Esophagus squamous epithelium (tissue), 5 donors: ENCODE measurements at regions not wholly inside any gene's neighbourhood (a gene's known extent, or its start where the extent isn't known, plus 50 kb on each side); places are given as distances from the start of the nearest gene placed in this dataset.
A peak's percentile ranks its signal among the peaks of the same experiment; 100 is the strongest.

ENCODE experiments used
- DNase-seq: peaks from one replicate; lab custom pipeline; 2025; lab: John Stamatoyannopoulos, UW
- H3K27ac ChIP-seq, 4 donors: fragments of 200-600 bp; sonication (generic); one replicate each; pipeline ENCODE4 v1.5.1; 2016 to 2019; ENCODE audit warnings: mild to moderate bottlenecking in 1 of 4
- H3K27me3 ChIP-seq, 4 donors: fragments of 200-600 bp; sonication (generic); 1 replicate in 3 of 4; 2 replicates in 1 of 4; pipeline versions ENCODE4 v1.5.1 to v1.6.0; 2017 to 2021; ENCODE audit warnings: antibody characterized with exemption in 1 of 4
- H3K36me3 ChIP-seq, 3 donors: fragments of 200-600 bp; sonication (generic); one replicate each; pipeline ENCODE4 v1.5.1; 2016 to 2019
- H3K4me1 ChIP-seq, 3 donors: fragments of 200-600 bp; sonication (generic); one replicate each; pipeline ENCODE4 v1.5.1; 2017 to 2019
- H3K4me3 ChIP-seq, 4 donors: fragments of 200-600 bp; sonication (generic); 1 replicate in 3 of 4; 2 replicates in 1 of 4; pipeline ENCODE4 v1.5.1; 2016 to 2019; ENCODE audit warnings: mild to moderate bottlenecking in 2 of 4, moderate library complexity in 1 of 4
- H3K9me3 ChIP-seq, 3 donors: fragments of 200-600 bp; sonication (generic); one replicate each; pipeline ENCODE4 v1.5.1; 2016 to 2019
- CTCF ChIP-seq, 6 experiments: fragments of 450-650 bp in 4 of 6; fragments of 200-600 bp in 2 of 6; sonication (generic) in 2 of 6; IDR thresholded peaks; one replicate each; pipeline ENCODE4 v1.5.1; 2016 to 2019; ENCODE audit warnings: antibody characterized with exemption in 6 of 6, mild to moderate bottlenecking in 4 of 6, moderate library complexity in 4 of 6
- POLR2A ChIP-seq, 4 donors: fragments of 450-650 bp; IDR thresholded peaks; one replicate each; pipeline ENCODE4 v1.6.1; 2017; ENCODE audit warnings: antibody characterized with exemption in 4 of 4, mild to moderate bottlenecking in 4 of 4, moderate library complexity in 3 of 4
- WGBS, 2 donors: methylation state at CpG; one replicate each; pipeline ENCODE4 v1.1.5; 2018; 5-methylcytosine and 5-hydroxymethylcytosine counted together
- intact Hi-C: fragments of 100-400 bp; cut with DNase I; formaldehyde crosslinking; loops from one replicate; pipeline ENCODE4 v1.15.0; 2022
- donor health status: DM: yes; HTN: yes; CAD: no.

- no peak overlapping the region for H3K27ac ChIP-seq
- intact Hi-C loops: no loop called here
- no peaks in the 10 kb centered on the region for H3K36me3 ChIP-seq
- H3K4me3 ChIP-seq: no peak overlapping the region
- no peak for DNase-seq
- H3K27me3 ChIP-seq: peaks cover 0 to 33% (median 0%) of the 10 kb centered on the region in 4 donors
- no peak for TF ChIP-seq POLR2A (IDR thresholded peaks at IDR 0.05)
- H3K4me1 ChIP-seq: no peaks in the 10 kb centered on the region
- WGBS, 2 donors: 74 to 75% methylated on average over 9 of the region's 9 CpGs
- H3K9me3 ChIP-seq: no peaks in the 10 kb centered on the region
Observed at GRCh38 chr17:56708670-56709410, 115.3 kb downstream of the NOG start.

- Histone ChIP-seq H3K27me3 (peaks cover 0 to 15% (median 0%) of the 10 kb centered on the region in 4 donors), H3K4me1 (no peaks in the 10 kb centered on the region), H3K9me3 (no peaks in the 10 kb centered on the region), H3K4me3 (no peak overlapping the region), H3K36me3 (no peaks in the 10 kb centered on the region), H3K27ac (no peak overlapping the region)
- TF ChIP-seq POLR2A (IDR thresholded peaks at IDR 0.05) (no peak), CTCF (IDR thresholded peaks at IDR 0.05) (no peak)
- intact Hi-C loops: no loop called here
- WGBS, 2 donors: 76 to 79% methylated on average over 6 of the region's 6 CpGs
- no peak for DNase-seq
Observed at GRCh38 chr17:56710986-56711385, 117.5 kb downstream of the NOG start.

- no peaks in the 10 kb centered on the region for H3K9me3 ChIP-seq
- H3K4me1 ChIP-seq: no peaks in the 10 kb centered on the region
- 40 to 50% methylated on average over 3 of the region's 8 CpGs for WGBS, 2 donors
- intact Hi-C loops: loop anchor here (5.0 kb wide), 1 partner anchor 123 kb away; the partner anchor contains the start of gene NOG
- TF ChIP-seq POLR2A (IDR thresholded peaks at IDR 0.05): no peak
- peak; percentile 59 to 83 (median 80) for TF ChIP-seq CTCF (IDR thresholded peaks at IDR 0.05)
- H3K36me3 ChIP-seq: no peaks in the 10 kb centered on the region
- no peak overlapping the region for H3K4me3 ChIP-seq
- no peak overlapping the region for H3K27ac ChIP-seq
- DNase-seq: peak; percentile 15
- peaks cover 0 to 8% (median 0%) of the 10 kb centered on the region in 4 donors for H3K27me3 ChIP-seq
Observed at GRCh38 chr17:56715613-56716357, 117.9 kb downstream of the C17orf67 start.

GRCh38 chr17:56717471-56717870 lies 116.2 kb downstream of the C17orf67 start:
- H3K9me3 ChIP-seq: no peaks in the 10 kb centered on the region
- TF ChIP-seq POLR2A (IDR thresholded peaks at IDR 0.05): no peak
- TF ChIP-seq CTCF (IDR thresholded peaks at IDR 0.05): no peak
- intact Hi-C loops: loop anchor here (5.0 kb wide), 1 partner anchor 125 kb away; the partner anchor contains the start of gene NOG
- no peak overlapping the region for H3K27ac ChIP-seq
- DNase-seq: no peak
- H3K4me3 ChIP-seq: no peak overlapping the region
- no peaks in the 10 kb centered on the region for H3K36me3 ChIP-seq
- H3K27me3 ChIP-seq: peaks cover 0 to 8% (median 0%) of the 10 kb centered on the region in 4 donors
- 59 to 64% methylated on average over 4 of the region's 4 CpGs for WGBS, 2 donors
- no peaks in the 10 kb centered on the region for H3K4me1 ChIP-seq

GRCh38 chr17:56718515-56718914 lies 115.2 kb downstream of the C17orf67 start:
- H3K27me3 ChIP-seq: peaks cover 0 to 8% (median 0%) of the 10 kb centered on the region in 4 donors
- no peaks in the 10 kb centered on the region for H3K4me1 ChIP-seq
- H3K27ac ChIP-seq: no peak overlapping the region
- TF ChIP-seq CTCF (IDR thresholded peaks at IDR 0.05): no peak
- TF ChIP-seq POLR2A (IDR thresholded peaks at IDR 0.05): no peak
- no peak for DNase-seq
- H3K9me3 ChIP-seq: no peaks in the 10 kb centered on the region
- intact Hi-C loops: loop anchor here (5.0 kb wide), 1 partner anchor 126 kb away; the partner anchor contains the start of gene NOG
- no peaks in the 10 kb centered on the region for H3K36me3 ChIP-seq
- no peak overlapping the region for H3K4me3 ChIP-seq
- 48 to 65% methylated on average over 4 of the region's 4 CpGs for WGBS, 2 donors
